HL-60 (cell line): ENCODE measurements at regions not wholly inside any gene's neighbourhood (a gene's known extent, or its start where the extent isn't known, plus 50 kb on each side); places are given as distances from the start of the nearest gene placed in this dataset.

Experiments used
- GABPA ChIP-seq: IDR thresholded peaks from 2 replicates; pipeline ENCODE4 v1.6.1; 2012; ENCODE audit warnings: low read depth
- TF ChIP-seq, protein P1 (sequence below): IDR thresholded peaks from 2 replicates; pipeline ENCODE4 v1.6.1; 2012; ENCODE audit warnings: low read depth; ENCODE audit not compliant: insufficient replicate concordance

GRCh38 chr6:164531736-164532135, 777.7 kb downstream of the C6orf118 start:
- no peak for TF ChIP-seq GABPA
- TF ChIP-seq, protein P1, sequence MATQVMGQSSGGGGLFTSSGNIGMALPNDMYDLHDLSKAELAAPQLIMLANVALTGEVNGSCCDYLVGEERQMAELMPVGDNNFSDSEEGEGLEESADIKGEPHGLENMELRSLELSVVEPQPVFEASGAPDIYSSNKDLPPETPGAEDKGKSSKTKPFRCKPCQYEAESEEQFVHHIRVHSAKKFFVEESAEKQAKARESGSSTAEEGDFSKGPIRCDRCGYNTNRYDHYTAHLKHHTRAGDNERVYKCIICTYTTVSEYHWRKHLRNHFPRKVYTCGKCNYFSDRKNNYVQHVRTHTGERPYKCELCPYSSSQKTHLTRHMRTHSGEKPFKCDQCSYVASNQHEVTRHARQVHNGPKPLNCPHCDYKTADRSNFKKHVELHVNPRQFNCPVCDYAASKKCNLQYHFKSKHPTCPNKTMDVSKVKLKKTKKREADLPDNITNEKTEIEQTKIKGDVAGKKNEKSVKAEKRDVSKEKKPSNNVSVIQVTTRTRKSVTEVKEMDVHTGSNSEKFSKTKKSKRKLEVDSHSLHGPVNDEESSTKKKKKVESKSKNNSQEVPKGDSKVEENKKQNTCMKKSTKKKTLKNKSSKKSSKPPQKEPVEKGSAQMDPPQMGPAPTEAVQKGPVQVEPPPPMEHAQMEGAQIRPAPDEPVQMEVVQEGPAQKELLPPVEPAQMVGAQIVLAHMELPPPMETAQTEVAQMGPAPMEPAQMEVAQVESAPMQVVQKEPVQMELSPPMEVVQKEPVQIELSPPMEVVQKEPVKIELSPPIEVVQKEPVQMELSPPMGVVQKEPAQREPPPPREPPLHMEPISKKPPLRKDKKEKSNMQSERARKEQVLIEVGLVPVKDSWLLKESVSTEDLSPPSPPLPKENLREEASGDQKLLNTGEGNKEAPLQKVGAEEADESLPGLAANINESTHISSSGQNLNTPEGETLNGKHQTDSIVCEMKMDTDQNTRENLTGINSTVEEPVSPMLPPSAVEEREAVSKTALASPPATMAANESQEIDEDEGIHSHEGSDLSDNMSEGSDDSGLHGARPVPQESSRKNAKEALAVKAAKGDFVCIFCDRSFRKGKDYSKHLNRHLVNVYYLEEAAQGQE, result no peak
